Thoracic aorta (tissue), 2 donors: ENCODE measurements at regions not wholly inside any gene's neighbourhood (a gene's known extent, or its start where the extent isn't known, plus 50 kb on each side); places are given as distances from the start of the nearest gene placed in this dataset.
"Not testable (repeated sequence)": the region's sequence is repeated elsewhere in the genome, so short reads cannot be mapped to it uniquely, and the experiment has no call there.

Experiments
- ATAC-seq: fragments of 150-250 bp; one replicate; pipeline ENCODE4 v1.8.0; 2017; ENCODE audit warnings: low read depth; ENCODE audit not compliant: insufficient number of reproducible peaks, low FRiP score
- DNase-seq: peaks from one replicate; pipeline ENCODE4 v3.0.0-alpha.2; 2020; ENCODE audit warnings: low spot score
- H3K27ac ChIP-seq, 2 donors: fragments of 200-600 bp; sonication (generic); 1 replicate in 1 of 2; 2 replicates in 1 of 2; pipeline ENCODE4 v1.5.1; 2016; ENCODE audit warnings: mild to moderate bottlenecking in 2 of 2, moderate library complexity in 2 of 2
- H3K27me3 ChIP-seq: fragments of 200-600 bp; sonication (generic); replicated peaks from 2 replicates; pipeline ENCODE4 v1.6.0; 2016; ENCODE audit warnings: mild to moderate bottlenecking; ENCODE audit not compliant: insufficient read depth
- H3K36me3 ChIP-seq: fragments of 200-600 bp; sonication (generic); one replicate; pipeline ENCODE4 v1.5.1; 2016
- H3K4me1 ChIP-seq, 2 donors: fragments of 200-600 bp; sonication (generic); 1 replicate in 1 of 2; 2 replicates in 1 of 2; pipeline versions ENCODE4 v1.5.1 to v1.6.0; 2016; ENCODE audit warnings: low read depth in 2 of 2, mild to moderate bottlenecking in 1 of 2; ENCODE audit not compliant: control insufficient read depth in 1 of 2
- H3K4me3 ChIP-seq: fragments of 200-600 bp; sonication (generic); 2 replicates; pipeline ENCODE4 v1.5.1; 2016; ENCODE audit warnings: mild to moderate bottlenecking
- H3K9me3 ChIP-seq: fragments of 200-600 bp; sonication (generic); 2 replicates; pipeline ENCODE4 v1.5.1; 2016
- TF ChIP-seq, protein P1 (sequence below): fragments of 200-600 bp; sonication (generic); IDR thresholded peaks from one replicate; pipeline ENCODE4 v1.5.1; 2019; ENCODE audit warnings: antibody characterized with exemption

DNA sequence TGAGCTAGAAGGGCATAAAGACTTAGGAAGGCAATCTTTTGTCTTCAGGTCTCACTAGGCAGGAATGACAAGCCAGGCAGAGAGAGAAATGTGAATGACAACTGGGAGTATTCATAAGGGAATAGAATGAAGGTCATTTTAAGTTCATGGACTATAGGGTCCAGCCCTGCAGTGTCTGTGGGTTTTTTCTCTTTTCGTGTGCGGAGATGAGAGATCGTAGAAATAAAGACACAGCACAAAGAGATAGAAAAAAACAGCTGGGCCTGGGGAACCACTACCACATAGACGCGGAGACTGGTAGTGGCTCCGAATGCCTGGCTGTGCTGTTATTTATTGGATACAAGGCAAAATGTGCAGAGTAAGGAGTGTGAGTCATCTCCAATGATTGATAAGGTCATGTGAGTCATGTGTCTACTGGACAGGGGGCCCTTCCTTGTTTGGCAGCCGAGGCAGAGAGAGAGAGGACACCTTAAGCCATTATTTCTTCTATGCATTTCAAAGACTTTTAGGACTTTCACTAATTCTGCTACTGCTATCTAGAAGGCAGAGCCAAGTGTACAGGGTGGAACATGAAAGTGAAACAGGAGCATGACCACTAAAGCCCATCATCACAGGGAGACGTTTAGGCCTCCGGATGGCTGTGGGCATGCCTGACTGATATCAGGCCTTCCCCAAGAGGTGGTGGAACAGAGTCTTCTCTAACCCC lies 921.8 kb upstream of the PCDH10 start:
- TF ChIP-seq, protein P1, sequence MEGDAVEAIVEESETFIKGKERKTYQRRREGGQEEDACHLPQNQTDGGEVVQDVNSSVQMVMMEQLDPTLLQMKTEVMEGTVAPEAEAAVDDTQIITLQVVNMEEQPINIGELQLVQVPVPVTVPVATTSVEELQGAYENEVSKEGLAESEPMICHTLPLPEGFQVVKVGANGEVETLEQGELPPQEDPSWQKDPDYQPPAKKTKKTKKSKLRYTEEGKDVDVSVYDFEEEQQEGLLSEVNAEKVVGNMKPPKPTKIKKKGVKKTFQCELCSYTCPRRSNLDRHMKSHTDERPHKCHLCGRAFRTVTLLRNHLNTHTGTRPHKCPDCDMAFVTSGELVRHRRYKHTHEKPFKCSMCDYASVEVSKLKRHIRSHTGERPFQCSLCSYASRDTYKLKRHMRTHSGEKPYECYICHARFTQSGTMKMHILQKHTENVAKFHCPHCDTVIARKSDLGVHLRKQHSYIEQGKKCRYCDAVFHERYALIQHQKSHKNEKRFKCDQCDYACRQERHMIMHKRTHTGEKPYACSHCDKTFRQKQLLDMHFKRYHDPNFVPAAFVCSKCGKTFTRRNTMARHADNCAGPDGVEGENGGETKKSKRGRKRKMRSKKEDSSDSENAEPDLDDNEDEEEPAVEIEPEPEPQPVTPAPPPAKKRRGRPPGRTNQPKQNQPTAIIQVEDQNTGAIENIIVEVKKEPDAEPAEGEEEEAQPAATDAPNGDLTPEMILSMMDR: no peak
- no peaks in the 10 kb centered on the region for H3K27me3 ChIP-seq
- ATAC-seq (no peak), DNase-seq (no peak)
- no peak overlapping the region for H3K4me3 ChIP-seq
- H3K27ac ChIP-seq: no peak overlapping the region
- H3K36me3 ChIP-seq: no peaks in the 10 kb centered on the region
- H3K9me3 ChIP-seq: no peaks in the 10 kb centered on the region
- H3K4me1 ChIP-seq: no peaks in the 10 kb centered on the region

DNA sequence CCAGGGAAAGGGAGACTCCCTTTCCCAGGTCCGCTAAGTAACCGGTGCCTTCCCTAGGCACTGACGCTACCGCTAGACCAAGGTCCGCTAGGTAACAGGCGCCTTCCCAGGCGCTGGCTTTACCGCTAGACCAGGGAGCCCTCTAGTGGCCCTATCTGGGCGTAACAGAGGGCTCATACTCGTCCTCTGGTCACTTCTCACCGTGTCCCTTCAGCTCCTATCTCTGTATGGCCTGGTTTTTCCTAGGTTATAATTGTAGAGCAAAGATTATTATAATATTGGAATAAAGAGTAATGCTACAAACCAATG lies 921.3 kb upstream of the PCDH10 start:
- not testable (repeated sequence) for H3K9me3 ChIP-seq, H3K4me1 ChIP-seq, H3K27ac ChIP-seq, ATAC-seq, H3K36me3 ChIP-seq, DNase-seq, H3K4me3 ChIP-seq, H3K27me3 ChIP-seq

DNA sequence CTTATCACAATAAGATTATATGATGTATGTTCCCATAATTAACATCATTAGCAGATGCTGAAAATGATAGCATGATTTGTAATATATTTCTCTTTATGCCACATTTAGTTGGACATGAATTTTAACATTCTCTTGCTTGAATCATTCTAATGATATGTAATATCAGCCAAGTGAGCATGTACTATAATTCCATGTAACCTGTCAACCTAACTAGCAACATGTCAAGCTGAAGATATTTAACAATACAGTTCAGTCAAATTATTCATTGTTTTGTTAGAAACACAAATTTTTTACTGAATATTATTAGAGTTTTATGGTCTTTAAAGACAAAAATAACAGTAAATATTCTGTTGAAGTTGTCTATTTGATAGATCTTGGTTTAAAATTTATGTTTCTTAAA lies 920.4 kb upstream of the PCDH10 start:
- no peaks in the 10 kb centered on the region for H3K9me3 ChIP-seq
- H3K27me3 ChIP-seq: no peaks in the 10 kb centered on the region
- H3K27ac ChIP-seq: no peak overlapping the region
- no peak overlapping the region for H3K4me3 ChIP-seq
- no peak for DNase-seq
- H3K36me3 ChIP-seq: no peaks in the 10 kb centered on the region
- no peak for ATAC-seq
- TF ChIP-seq, protein P1: no peak
- no peaks in the 10 kb centered on the region for H3K4me1 ChIP-seq

DNA sequence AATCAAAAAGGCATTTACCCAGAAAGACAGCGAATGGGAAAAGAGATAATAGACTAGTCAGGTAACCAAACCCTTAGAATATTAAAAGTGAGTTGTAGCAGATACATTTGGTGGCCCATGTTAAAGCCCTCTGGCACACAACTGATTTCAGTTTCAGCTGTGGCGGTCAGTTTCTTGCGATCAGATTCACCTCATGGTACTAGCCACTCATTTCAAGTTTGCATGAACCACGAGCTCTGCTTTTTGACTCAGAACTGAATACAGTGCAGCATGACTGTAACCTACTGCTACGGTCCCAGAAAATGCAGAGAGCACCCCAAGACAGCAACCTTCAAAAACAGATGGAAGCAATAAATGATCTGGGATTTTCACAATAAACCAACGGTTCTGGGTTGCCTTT lies 919.1 kb upstream of the PCDH10 start:
- TF ChIP-seq, protein P1: no peak
- no peak for ATAC-seq
- Histone ChIP-seq H3K9me3 (no peaks in the 10 kb centered on the region), H3K4me3 (no peak overlapping the region), H3K27ac (no peak overlapping the region), H3K4me1 (no peaks in the 10 kb centered on the region), H3K27me3 (no peaks in the 10 kb centered on the region), H3K36me3 (no peaks in the 10 kb centered on the region)
- no peak for DNase-seq

DNA sequence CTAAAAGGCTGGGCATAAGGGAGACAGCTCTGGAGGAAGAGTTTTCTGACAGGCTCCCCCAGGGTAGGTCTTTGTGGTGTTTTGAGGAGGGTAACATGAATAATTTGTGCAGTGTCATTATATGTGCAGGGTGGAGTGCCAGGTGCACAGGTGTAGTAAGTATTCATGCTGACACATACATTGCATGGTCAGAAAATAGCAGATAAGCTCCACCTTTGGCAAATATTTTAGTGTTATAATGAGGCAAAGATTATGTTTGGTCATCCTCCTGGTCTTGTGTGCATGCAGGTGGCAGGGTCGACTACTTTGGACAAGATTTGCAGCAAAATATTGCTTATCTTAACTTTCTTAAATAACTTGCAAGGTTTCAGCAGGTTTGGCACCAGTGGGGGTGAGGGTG lies 910.4 kb upstream of the PCDH10 start:
- no peaks in the 10 kb centered on the region for H3K36me3 ChIP-seq
- no peaks in the 10 kb centered on the region for H3K27me3 ChIP-seq
- no peak overlapping the region for H3K4me3 ChIP-seq
- no peaks in the 10 kb centered on the region for H3K4me1 ChIP-seq
- DNase-seq (no peak), ATAC-seq (no peak)
- no peaks in the 10 kb centered on the region for H3K9me3 ChIP-seq
- H3K27ac ChIP-seq: no peak overlapping the region
- TF ChIP-seq, protein P1: no peak

DNA sequence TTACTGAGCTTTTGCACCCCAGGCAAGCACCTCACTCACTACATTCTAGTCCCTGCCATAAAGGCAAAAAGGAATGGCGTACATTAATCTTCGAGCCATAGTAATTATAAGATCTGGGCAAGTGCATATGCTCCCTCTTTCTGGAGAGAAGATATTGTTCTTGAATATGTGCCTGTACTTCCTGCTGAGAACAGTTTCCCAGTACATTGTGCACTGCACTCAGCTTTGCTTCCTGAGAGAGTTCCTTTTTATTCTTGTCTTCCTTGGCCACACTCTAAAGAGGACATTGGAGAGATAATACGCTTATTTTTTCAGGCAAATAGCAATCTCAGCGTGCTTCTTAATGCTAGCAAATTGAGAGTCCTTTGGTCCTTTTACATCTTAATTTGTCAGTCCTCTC lies 909.0 kb upstream of the PCDH10 start:
- Histone ChIP-seq H3K9me3 (no peaks in the 10 kb centered on the region), H3K27ac (no peak overlapping the region), H3K4me1 (no peaks in the 10 kb centered on the region), H3K27me3 (no peaks in the 10 kb centered on the region), H3K4me3 (no peak overlapping the region), H3K36me3 (no peaks in the 10 kb centered on the region)
- ATAC-seq (no peak), DNase-seq (no peak)
- TF ChIP-seq, protein P1: no peak
